ENCODE measurements at regions not wholly inside any gene's neighbourhood (a gene's known extent, or its start where the extent isn't known, plus 50 kb on each side); places are given as distances from the start of the nearest gene placed in this dataset.

- POLR2A ChIA-PET = no interaction called here
- WGBS (ENCODE audit: low lambda C conversion rate) = 72% methylated on average over 6 of the region's 6 CpGs
Observed at GRCh38 chr7:96861-97260, 95.5 kb upstream of the FAM20C start.

More at GRCh38 chr7:96861-97260, 95.5 kb upstream of the FAM20C start:
- Histone ChIP-seq H3K79me2 (ENCODE audit: insufficient read depth) (no peaks in the 10 kb centered on the region), H3K4me2 (no peak overlapping the region), H3K9me2 (no peaks in the 10 kb centered on the region), H3F3A (replicated peaks; ENCODE audit: insufficient read depth) (no peaks in the 10 kb centered on the region), H3K27ac (ENCODE audit: low read depth in 2 of 2, low read length in 1 of 2) (no peak overlapping the region), H2AFZ (ENCODE audit: low read depth) (no peak overlapping the region), H3K27me3 (ENCODE audit: insufficient read depth) (no peaks in the 10 kb centered on the region), H3K4me1 (ENCODE audit: control insufficient read depth in 1 of 2, insufficient read depth in 2 of 2, low read depth in 1 of 2, low read length in 1 of 2) (peaks cover 7 to 9% of the 10 kb centered on the region in 2 experiments; a peak in 2 of 4 replicates), H3K4me3 (ENCODE audit: low read depth in 2 of 2, low read length in 1 of 2) (no peak overlapping the region), H3K36me3 (replicated peaks in 1 of 2; ENCODE audit: control insufficient read depth in 1 of 2, insufficient read depth in 2 of 2, low read length in 1 of 2) (no peaks in the 10 kb centered on the region), H3K9ac (no peak overlapping the region), H3K9me3 (peaks cover 9% of the 10 kb centered on the region), H4K20me1 (ENCODE audit: insufficient read depth) (no peaks in the 10 kb centered on the region)
- TF ChIP-seq, protein P1, sequence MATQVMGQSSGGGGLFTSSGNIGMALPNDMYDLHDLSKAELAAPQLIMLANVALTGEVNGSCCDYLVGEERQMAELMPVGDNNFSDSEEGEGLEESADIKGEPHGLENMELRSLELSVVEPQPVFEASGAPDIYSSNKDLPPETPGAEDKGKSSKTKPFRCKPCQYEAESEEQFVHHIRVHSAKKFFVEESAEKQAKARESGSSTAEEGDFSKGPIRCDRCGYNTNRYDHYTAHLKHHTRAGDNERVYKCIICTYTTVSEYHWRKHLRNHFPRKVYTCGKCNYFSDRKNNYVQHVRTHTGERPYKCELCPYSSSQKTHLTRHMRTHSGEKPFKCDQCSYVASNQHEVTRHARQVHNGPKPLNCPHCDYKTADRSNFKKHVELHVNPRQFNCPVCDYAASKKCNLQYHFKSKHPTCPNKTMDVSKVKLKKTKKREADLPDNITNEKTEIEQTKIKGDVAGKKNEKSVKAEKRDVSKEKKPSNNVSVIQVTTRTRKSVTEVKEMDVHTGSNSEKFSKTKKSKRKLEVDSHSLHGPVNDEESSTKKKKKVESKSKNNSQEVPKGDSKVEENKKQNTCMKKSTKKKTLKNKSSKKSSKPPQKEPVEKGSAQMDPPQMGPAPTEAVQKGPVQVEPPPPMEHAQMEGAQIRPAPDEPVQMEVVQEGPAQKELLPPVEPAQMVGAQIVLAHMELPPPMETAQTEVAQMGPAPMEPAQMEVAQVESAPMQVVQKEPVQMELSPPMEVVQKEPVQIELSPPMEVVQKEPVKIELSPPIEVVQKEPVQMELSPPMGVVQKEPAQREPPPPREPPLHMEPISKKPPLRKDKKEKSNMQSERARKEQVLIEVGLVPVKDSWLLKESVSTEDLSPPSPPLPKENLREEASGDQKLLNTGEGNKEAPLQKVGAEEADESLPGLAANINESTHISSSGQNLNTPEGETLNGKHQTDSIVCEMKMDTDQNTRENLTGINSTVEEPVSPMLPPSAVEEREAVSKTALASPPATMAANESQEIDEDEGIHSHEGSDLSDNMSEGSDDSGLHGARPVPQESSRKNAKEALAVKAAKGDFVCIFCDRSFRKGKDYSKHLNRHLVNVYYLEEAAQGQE (IDR thresholded peaks at IDR 0.05; ENCODE audit: low read depth, low read length) = no peak
- TF ChIP-seq TEAD4 (IDR thresholded peaks at IDR 0.05; ENCODE audit: borderline replicate concordance, insufficient read depth) = no peak
- no peak for TF ChIP-seq RCOR1 (IDR thresholded peaks at IDR 0.05; ENCODE audit: low read length)
- TF ChIP-seq USF2 (IDR thresholded peaks at IDR 0.05; ENCODE audit: borderline replicate concordance, low read depth, low read length) = no peak
- TF ChIP-seq RFX5 (IDR thresholded peaks at IDR 0.05; ENCODE audit: low read length) = no peak
- TF ChIP-seq EZH2phosphoT487 (IDR thresholded peaks at IDR 0.05; ENCODE audit: borderline replicate concordance, low read depth) = no peak
- TF ChIP-seq GATA2 (CRISPR knock-in tag; IDR thresholded peaks at IDR 0.05) = no peak
- no peak for TF ChIP-seq USF1 (IDR thresholded peaks at IDR 0.05; ENCODE audit: borderline replicate concordance, low read depth)
- TF ChIP-seq, protein P2, sequence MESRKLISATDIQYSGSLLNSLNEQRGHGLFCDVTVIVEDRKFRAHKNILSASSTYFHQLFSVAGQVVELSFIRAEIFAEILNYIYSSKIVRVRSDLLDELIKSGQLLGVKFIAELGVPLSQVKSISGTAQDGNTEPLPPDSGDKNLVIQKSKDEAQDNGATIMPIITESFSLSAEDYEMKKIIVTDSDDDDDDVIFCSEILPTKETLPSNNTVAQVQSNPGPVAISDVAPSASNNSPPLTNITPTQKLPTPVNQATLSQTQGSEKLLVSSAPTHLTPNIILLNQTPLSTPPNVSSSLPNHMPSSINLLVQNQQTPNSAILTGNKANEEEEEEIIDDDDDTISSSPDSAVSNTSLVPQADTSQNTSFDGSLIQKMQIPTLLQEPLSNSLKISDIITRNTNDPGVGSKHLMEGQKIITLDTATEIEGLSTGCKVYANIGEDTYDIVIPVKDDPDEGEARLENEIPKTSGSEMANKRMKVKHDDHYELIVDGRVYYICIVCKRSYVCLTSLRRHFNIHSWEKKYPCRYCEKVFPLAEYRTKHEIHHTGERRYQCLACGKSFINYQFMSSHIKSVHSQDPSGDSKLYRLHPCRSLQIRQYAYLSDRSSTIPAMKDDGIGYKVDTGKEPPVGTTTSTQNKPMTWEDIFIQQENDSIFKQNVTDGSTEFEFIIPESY (IDR thresholded peaks at IDR 0.05; ENCODE audit: borderline replicate concordance, low read depth) = no peak
- TF ChIP-seq, protein P3, sequence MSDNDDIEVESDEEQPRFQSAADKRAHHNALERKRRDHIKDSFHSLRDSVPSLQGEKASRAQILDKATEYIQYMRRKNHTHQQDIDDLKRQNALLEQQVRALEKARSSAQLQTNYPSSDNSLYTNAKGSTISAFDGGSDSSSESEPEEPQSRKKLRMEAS (IDR thresholded peaks at IDR 0.05; ENCODE audit: low read depth) = no peak
- no peak for TF ChIP-seq RAD21 (IDR thresholded peaks at IDR 0.05; ENCODE audit: low read length)
- TF ChIP-seq POLR2AphosphoS5 (IDR thresholded peaks at IDR 0.05; ENCODE audit: low read depth, low read length) = no peak
- TF ChIP-seq TCF12 (IDR thresholded peaks at IDR 0.05) = no peak
- no peak for TF ChIP-seq CHD2 (IDR thresholded peaks at IDR 0.05; ENCODE audit: low read length, partially characterized antibody)
- no peak for TF ChIP-seq NFIC (IDR thresholded peaks at IDR 0.05; ENCODE audit: borderline replicate concordance)
- no peak for TF ChIP-seq FOXM1 (IDR thresholded peaks at IDR 0.05; ENCODE audit: low read depth)
- no peak for TF ChIP-seq IRF3 (IDR thresholded peaks at IDR 0.05; ENCODE audit: low read depth, low read length)
- TF ChIP-seq PBX3 (IDR thresholded peaks at IDR 0.05) = no peak
- CTCF ChIA-PET = no interaction called here
- DNase-seq = no peak
